ENCODE measurements at regions not wholly inside any gene's neighbourhood (a gene's known extent, or its start where the extent isn't known, plus 50 kb on each side); places are given as distances from the start of the nearest gene placed in this dataset.

- TF ChIP-seq CTCF (conservative IDR thresholded peaks at IDR 0.05; ENCODE audit: low read depth, low read length): no peak
- no peak for DNase-seq (ENCODE audit: low read depth)
- H3K4me3 ChIP-seq (ENCODE audit: low read depth, low read length): no peak overlapping the region
Measured at GRCh38 chr21:20814090-20814489, 184.1 kb upstream of the NCAM2 start.

GRCh38 chr21:20822666-20823065, 175.5 kb upstream of the NCAM2 start:
- DNase-seq (ENCODE audit: low read depth): no peak

GRCh38 chr21:20852866-20853265, 145.3 kb upstream of the NCAM2 start:
- TF ChIP-seq CTCF (conservative IDR thresholded peaks at IDR 0.05; ENCODE audit: low read depth, low read length): no peak
- DNase-seq (ENCODE audit: low read depth): no peak

More at GRCh38 chr21:20822666-20823065, 175.5 kb upstream of the NCAM2 start:
- H3K4me3 ChIP-seq (ENCODE audit: low read depth, low read length): no peak overlapping the region
- no peak for TF ChIP-seq CTCF (conservative IDR thresholded peaks at IDR 0.05; ENCODE audit: low read depth, low read length)

GRCh38 chr21:20856926-20857325, 141.3 kb upstream of the NCAM2 start:
- TF ChIP-seq CTCF (conservative IDR thresholded peaks at IDR 0.05; ENCODE audit: low read depth, low read length): no peak
- no peak for DNase-seq (ENCODE audit: low read depth)
- no peak overlapping the region for H3K4me3 ChIP-seq (ENCODE audit: low read depth, low read length)

More at GRCh38 chr21:20852866-20853265, 145.3 kb upstream of the NCAM2 start:
- no peak overlapping the region for H3K4me3 ChIP-seq (ENCODE audit: low read depth, low read length)

- no peak for TF ChIP-seq CTCF (conservative IDR thresholded peaks at IDR 0.05; ENCODE audit: low read depth, low read length)
- DNase-seq (ENCODE audit: low read depth): no peak
- H3K4me3 ChIP-seq (ENCODE audit: low read depth, low read length): no peak overlapping the region
Measured at GRCh38 chr21:20874202-20874601, 124.0 kb upstream of the NCAM2 start.

GRCh38 chr21:20875742-20876141, 122.5 kb upstream of the NCAM2 start:
- no peak for DNase-seq (ENCODE audit: low read depth)
- no peak for TF ChIP-seq CTCF (conservative IDR thresholded peaks at IDR 0.05; ENCODE audit: low read depth, low read length)
- H3K4me3 ChIP-seq (ENCODE audit: low read depth, low read length): no peak overlapping the region

- H3K4me3 ChIP-seq (ENCODE audit: low read depth, low read length): no peak overlapping the region
- no peak for DNase-seq (ENCODE audit: low read depth)
- no peak for TF ChIP-seq CTCF (conservative IDR thresholded peaks at IDR 0.05; ENCODE audit: low read depth, low read length)
Measured at GRCh38 chr21:20877976-20878375, 120.2 kb upstream of the NCAM2 start.

Measured in epithelial cell of proximal tubule (primary cell).